Effector CD4-positive, alpha-beta T cell (primary cell): ENCODE measurements at regions not wholly inside any gene's neighbourhood (a gene's known extent, or its start where the extent isn't known, plus 50 kb on each side); places are given as distances from the start of the nearest gene placed in this dataset.
"Not testable (repeated sequence)": the region's sequence is repeated elsewhere in the genome, so short reads cannot be mapped to it uniquely, and the experiment has no call there.

ENCODE experiments used
- DNase-seq: peaks from one replicate; pipeline ENCODE4 v3.0.0-alpha.2; 2020

DNA sequence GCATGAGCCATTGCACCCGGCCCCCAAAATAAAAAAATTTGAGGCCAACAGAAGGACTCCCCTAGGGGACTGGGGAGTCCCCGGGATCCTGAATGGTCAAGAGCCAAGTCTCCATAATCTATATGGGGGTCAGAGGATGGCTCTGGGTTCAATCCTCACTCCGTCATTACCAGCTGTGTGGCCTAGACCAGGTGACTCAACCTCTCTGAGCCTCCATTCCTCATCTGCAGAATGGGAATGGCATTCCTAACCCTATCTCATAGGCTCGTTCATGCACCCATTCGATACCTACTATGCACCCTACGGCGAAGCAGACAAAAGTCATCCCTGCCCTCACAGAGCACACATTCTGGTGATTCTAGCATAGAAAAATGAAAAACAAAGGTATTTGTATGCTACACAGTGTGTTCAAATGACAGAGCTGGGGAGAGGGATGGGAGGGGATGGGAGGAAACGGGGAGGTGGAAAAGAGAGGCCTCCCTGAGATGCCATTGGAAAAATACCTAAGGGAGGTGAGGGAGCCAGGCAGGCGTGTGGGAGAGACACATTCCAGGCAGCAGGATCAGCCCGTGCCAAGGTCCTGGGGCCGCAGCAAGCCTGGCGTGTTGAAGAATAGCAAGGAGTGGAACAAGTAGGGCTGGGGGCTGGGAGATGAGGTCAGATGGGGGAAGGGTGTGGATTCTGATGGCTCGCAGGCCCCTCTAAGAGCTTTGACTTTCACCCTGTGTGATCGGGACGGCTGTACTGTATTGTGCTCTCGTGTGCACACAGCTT lies 71.2 kb downstream of the RMI2 start:
- DNase-seq: no peak

DNA sequence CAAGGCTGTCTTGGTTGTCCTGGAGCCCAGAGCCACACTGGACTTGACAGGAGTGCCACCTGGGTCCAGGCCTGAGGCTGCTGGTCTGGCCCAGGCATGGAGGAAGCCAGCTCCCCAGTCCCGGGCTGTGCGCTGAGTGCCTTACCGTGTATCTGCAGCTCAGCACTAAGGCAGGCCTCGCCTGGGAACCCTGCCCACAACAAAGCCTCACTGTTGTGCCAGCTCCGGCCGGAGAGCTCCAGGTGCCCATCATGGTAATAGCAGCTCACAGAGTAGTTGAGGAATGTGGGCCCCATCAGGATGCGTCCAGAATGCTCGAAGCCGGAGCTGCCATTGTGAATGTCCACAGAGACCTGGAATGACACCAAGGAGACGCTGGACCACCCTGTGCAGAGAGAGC lies 72.2 kb downstream of the RMI2 start:
- DNase-seq: no peak

- DNase-seq: no peak
Observed at GRCh38 chr16:11418506-11418905, 73.2 kb downstream of the RMI2 start.

GRCh38 chr16:11420067-11420466 lies 74.8 kb downstream of the RMI2 start:
- DNase-seq: not testable (repeated sequence)

- no peak for DNase-seq
Observed at GRCh38 chr16:11420895-11421294, 75.6 kb downstream of the RMI2 start.

DNA sequence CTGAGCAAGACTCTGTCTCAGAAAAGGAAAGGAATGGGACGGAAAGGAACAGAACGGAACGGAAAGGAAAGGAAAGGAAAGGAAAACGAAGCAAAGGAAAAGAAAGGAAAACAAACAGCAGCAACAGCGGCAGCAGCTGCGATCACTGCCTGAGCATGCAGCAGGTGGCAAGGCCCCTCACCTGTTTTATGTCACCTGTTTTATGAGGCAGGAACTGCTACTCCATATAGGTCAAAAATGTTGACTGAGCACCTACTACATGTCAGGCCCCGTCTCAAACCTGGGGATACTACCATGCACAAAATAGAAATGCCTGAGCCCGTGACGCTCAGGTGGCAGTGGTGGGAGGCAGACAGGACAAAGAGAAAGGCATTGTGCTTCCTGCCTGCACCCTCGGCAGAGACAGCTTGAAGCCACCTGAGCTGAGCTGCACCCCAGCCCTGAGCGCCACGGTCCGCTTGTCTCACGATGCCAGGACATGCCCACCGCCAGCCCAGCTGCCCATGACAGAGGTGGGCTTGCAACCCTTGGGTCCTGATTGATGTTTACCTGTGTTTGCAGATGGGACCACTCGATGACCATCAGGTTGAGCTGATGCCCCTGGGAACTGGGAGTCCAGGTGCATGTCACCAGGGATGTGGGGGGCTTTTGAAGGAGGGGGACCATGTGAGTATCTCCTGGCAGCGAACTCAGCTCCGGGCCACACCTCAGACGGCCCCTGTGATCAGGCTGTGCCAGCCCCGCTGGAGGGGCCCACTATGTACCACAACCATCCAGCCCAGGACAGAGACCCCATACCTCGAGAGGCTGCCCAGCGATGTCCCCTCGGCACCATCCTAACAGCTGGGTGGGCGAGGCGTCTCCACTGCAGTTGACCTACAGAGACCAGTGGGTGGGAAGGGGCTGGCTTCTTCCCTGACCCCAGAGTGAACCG lies 77.4 kb downstream of the RMI2 start:
- DNase-seq: no peak

GRCh38 chr16:11423315-11424117 lies 78.3 kb downstream of the RMI2 start:
- no peak for DNase-seq

- no peak for DNase-seq
Observed at GRCh38 chr16:11424118-11424460, 78.8 kb downstream of the RMI2 start.

DNA sequence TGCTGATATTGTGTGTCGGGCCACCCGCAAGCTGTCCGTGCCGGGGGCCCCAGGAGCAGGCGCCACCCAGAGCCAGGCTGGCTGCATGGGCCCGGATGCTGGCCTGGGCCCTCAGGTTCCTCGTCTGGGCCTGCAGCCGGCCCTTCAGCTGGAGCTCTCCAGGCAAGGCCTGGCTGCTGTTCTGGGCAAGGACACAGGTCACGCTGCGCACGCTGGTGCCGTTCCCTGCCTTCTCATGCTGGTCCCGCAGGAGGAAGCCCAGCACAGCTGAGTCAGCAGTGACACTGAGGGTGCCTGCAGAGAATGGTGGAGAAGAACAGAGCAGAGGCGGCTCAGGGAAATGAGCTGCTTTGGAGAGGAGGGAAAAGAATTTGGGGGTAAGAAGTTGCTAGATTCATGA lies 79.9 kb downstream of the RMI2 start:
- DNase-seq: no peak

- DNase-seq: no peak
Observed at GRCh38 chr16:11428623-11428953, 83.3 kb downstream of the RMI2 start.

DNA sequence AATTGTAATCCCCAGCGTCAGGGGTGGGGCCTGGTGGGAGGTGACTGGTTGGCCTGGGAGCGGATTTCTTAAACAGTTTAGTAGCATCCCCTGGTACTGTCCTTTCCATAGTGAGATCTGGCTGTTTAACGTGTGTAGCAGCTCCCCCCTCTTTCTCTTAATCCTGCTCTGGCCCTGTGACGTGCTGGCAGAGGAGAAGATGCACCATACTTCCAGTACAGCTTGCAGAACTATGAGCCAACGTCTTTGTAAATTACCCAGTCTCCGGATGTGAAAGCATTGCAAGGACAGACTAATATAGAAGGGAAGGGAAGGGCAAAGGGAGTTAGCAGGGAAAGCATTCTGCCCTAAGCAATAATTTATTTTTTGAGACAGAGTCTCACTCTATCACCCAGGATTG lies 83.9 kb downstream of the RMI2 start:
- DNase-seq: no peak

- no peak for DNase-seq
Observed at GRCh38 chr16:11429823-11430222, 84.6 kb downstream of the RMI2 start.

DNA sequence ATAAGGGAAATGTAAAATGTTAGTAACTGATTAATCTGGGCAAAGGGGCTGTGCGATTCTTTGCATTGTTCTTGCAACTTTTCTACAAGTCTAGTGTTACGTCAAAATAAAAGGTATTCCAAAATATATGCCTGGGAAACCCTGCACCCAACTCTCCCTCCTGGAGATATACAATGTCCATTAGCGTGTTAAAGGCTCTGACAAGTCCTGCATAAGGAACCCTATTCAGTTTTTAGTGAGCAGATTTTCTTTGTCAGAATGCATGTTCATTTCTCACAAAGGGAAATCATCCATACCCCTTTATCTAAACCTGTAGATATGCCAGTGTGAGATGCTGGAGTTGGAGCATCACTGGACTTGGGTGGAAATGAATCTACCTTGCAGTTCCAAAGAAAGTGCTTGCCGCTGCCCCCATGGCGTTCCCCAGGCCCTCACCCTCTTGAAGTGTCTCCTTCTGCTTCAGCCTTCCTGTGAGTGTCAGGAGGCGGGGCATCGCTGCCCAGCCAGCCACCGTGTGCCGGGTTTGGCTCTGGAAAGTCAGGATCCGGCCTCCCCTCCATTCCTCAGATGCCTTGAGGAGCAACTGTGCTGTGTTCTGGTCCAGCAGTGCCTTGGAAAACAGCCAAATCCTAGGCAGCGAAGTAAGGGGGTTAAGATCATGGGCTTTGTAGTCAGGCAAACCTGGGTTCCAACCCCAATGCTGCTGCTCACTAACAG lies 85.5 kb downstream of the RMI2 start:
- DNase-seq: no peak

DNA sequence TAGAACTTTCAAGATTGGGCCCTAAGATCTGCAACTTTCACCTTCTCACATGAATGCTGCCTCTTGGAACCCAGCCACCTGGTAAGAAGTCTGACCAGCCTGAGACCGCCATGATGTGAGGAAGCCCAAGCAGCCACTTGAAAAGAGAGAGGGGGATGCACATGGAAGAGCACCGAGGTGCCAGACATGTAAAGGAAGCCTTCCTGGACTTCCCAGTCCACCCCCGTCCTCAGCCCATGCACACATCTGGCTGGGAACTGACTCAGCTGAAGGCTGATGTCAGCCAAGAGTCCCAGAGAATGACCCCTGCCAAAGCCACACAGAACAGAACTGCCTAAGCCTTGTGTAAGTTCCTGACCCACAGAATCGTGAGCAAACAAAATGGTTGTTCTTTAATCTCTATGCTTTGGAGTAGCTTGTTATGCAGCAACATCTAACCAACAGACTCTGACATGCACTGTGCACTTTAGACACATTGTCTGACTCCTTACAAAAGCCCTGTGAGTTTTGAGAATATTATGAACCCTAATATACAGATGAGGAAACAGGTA lies 86.7 kb downstream of the RMI2 start:
- DNase-seq: no peak

GRCh38 chr16:11432856-11433395 lies 87.7 kb downstream of the RMI2 start:
- no peak for DNase-seq

DNA sequence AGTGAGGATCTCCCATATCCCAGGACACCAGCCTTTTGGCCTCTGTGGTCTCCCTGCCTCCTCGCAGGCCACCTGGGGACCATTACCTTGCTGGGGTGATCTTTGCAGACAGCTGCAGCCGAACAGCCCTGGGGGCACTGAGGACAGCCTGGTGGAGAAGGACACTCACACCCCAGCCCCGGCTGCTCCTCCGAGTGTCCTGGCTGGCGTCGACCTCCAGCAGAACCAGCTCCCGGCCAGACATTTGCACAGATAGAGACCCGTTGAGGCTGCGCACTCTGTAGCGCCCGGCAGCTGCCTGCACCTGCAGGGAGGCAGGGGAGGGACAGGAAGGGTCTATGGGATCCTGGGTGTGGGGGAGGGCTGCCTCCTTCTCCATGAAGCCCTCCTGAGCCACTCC lies 90.3 kb downstream of the RMI2 start:
- DNase-seq: no peak

- DNase-seq: no peak
Observed at GRCh38 chr16:11437069-11437468, 91.8 kb downstream of the RMI2 start.

DNA sequence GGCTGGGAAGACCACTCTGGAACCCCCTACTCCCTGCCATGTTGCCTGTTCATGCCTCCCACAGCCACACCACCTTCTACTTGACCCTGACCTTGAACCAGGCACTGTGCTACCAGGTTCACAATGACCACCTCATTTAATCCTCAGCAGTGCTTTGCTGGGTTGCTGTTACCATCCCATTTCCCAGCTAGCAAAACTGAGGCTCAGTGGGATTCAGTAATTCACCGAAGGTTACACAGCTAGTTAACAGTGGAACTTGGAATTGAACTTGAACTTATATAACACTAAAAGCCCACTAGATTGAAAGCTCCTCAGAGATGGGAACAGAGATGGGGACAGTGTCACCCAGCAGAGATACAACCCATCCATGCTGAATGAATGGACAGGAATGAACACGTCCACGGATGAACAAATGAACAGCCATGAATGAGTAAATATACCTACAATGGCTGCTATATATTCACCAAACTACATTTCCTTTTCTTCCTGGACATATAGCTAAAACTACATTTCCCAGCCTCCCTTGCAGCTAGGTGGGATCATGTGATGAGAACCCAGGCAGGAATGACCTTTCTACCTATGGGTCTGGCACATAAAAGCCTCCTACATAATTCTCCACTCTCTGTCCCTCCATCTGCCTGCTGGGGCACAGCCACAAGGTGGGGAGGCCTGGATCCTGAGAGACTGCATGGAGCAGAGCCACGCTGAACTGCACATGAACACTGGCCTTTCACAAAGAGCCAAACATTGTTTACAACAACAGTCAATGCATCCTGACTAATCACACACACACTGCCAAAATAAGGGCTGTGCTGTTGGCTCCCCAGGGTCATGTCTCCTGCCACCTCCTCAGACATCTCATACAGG lies 94.8 kb downstream of the RMI2 start:
- DNase-seq: no peak

- DNase-seq: no peak
Observed at GRCh38 chr16:11440657-11441012, 95.4 kb downstream of the RMI2 start.

DNA sequence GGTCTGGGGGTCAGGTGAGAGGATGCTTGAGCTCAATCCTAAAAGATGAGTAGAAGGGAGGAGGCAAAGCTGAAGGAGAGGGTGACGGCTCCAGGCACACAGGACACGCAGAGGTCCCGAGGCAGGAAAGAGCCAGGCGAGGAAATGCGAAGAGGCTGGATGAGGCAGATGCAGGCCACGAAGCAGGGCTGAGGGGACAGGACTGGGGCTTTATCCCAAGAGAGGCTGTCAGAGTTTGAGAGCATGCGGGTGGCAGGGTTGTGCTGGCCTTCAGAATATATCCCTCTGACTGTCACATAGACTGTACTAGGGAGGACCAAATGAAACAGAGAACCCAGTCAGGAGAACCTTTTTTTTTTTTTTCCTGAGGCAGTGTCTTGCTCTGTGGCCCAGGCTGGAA lies 100.2 kb downstream of the RMI2 start:
- DNase-seq: no peak

DNA sequence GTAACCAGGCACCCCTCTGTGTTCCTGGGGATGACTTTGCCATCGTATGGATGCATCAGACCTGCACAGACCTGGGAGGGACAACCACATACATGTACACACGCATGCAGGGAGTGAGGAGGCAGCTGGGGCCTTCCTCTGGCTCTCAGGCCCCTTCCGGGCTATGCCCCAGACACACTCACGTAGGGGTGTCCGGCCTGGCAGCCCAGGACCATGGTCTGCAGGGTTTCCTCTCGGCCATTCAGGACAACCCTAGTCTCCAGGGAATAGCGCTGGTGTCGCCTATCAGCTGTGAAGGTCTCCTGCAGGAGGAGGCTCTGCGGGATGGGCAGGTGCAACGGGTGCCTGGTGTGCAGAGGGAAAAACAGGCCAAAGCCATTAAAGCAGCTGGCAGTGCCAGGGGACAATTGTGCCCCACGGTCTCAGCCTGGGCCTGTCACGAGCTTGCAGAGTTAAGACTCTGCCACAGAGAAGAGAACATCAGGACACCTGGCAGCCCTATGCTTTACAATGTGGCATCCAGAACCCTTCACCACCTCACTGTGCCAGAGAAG lies 101.4 kb downstream of the RMI2 start:
- no peak for DNase-seq
